SK-N-SH (cell line): ENCODE measurements at regions not wholly inside any gene's neighbourhood (a gene's known extent, or its start where the extent isn't known, plus 50 kb on each side); places are given as distances from the start of the nearest gene placed in this dataset.

Experiments used
- CTCF ChIA-PET: fragments of 300-600, 350-600 bp; formaldehyde crosslinking; extraction: SDS; loops from one replicate; lab custom pipeline; 2021; lab: Yijun Ruan, JAX
- POLR2A ChIA-PET: fragments of 350-600 bp; sonication (Branson Sonifier 250); formaldehyde crosslinking; extraction: SDS; loops from one replicate; lab custom pipeline; 2020; ENCODE audit warnings: antibody characterized with exemption, inconsistent platforms; lab: Yijun Ruan, JAX
- DNase-seq: peaks from one replicate; pipeline ENCODE4 v3.0.0; 2012
- H2AFZ ChIP-seq: fragments of 200-600 bp; sonication (generic); 2 replicates; pipeline ENCODE4 v1.8.1; 2016; ENCODE audit warnings: antibody characterized with exemption, mild to moderate bottlenecking, low read depth
- H3F3A ChIP-seq: fragments of 200-600 bp; sonication (generic); replicated peaks from 2 replicates; pipeline ENCODE3; 2016; ENCODE audit warnings: antibody characterized with exemption, mild to moderate bottlenecking; ENCODE audit not compliant: insufficient read depth
- H3K27ac ChIP-seq, 2 experiments: fragments of 200-500 bp in 1 of 2; fragments of 200-600 bp in 1 of 2; sonication (Bioruptor generic) in 1 of 2; sonication (generic), shearing (Covaris generic) in 1 of 2; 2 replicates each; pipeline versions ENCODE4 v1.5.1 to v1.6.1; 2014 to 2016; ENCODE audit warnings: low read depth in 2 of 2, inconsistent platforms in 1 of 2, low read length in 1 of 2, mild to moderate bottlenecking in 1 of 2, mixed read lengths in 1 of 2
- H3K27me3 ChIP-seq: fragments of 200-600 bp; sonication (generic), shearing (Covaris generic); 2 replicates; pipeline ENCODE4 v1.6.1; 2016; ENCODE audit warnings: mixed run types; ENCODE audit not compliant: insufficient read depth
- H3K36me3 ChIP-seq, 2 experiments: fragments of 200-500 bp in 1 of 2; fragments of 200-600 bp in 1 of 2; sonication (Bioruptor generic) in 1 of 2; sonication (generic) in 1 of 2; replicated peaks in 1 of 2; 2 replicates each; pipeline versions ENCODE3 to v1.5.1; 2014 to 2016; ENCODE audit warnings: low read length in 1 of 2, mild to moderate bottlenecking in 1 of 2; ENCODE audit not compliant: insufficient read depth in 2 of 2, control insufficient read depth in 1 of 2
- H3K4me1 ChIP-seq, 2 experiments: fragments of 200-500 bp in 1 of 2; fragments of 200-600 bp in 1 of 2; sonication (Bioruptor generic) in 1 of 2; sonication (generic), shearing (Covaris generic) in 1 of 2; 2 replicates each; pipeline versions ENCODE4 v1.5.1 to v1.6.1; 2014 to 2016; ENCODE audit warnings: low read depth in 1 of 2, low read length in 1 of 2, mixed run types in 1 of 2; ENCODE audit not compliant: insufficient read depth in 2 of 2, control insufficient read depth in 1 of 2
- H3K4me2 ChIP-seq: fragments of 200-600 bp; sonication (generic), shearing (Covaris generic); 2 replicates; pipeline ENCODE4 v1.6.1; 2017; ENCODE audit warnings: mixed run types
- H3K4me3 ChIP-seq, 2 experiments: fragments of 200-500 bp in 1 of 2; fragments of 200-600 bp in 1 of 2; sonication (Bioruptor generic) in 1 of 2; sonication (generic), shearing (Covaris generic) in 1 of 2; 2 replicates each; pipeline versions ENCODE4 v1.5.1 to v1.8.1; 2014 to 2016; ENCODE audit warnings: low read depth in 2 of 2, inconsistent platforms in 1 of 2, low read length in 1 of 2, mild to moderate bottlenecking in 1 of 2, mixed read lengths in 1 of 2, moderate library complexity in 1 of 2
- H3K79me2 ChIP-seq: fragments of 200-600 bp; sonication (generic); 2 replicates; pipeline ENCODE4 v1.8.1; 2017; ENCODE audit warnings: mild to moderate bottlenecking; ENCODE audit not compliant: insufficient read depth
- H3K9ac ChIP-seq: fragments of 200-600 bp; sonication (generic); 2 replicates; pipeline ENCODE4 v1.6.1; 2017; ENCODE audit warnings: mixed run types
- H3K9me2 ChIP-seq: fragments of 200-600 bp; sonication (generic); 2 replicates; pipeline ENCODE4 v1.6.1; 2017; ENCODE audit warnings: mixed run types
- H3K9me3 ChIP-seq: fragments of 200-600 bp; sonication (generic); 2 replicates; pipeline ENCODE4 v1.6.1; 2017; ENCODE audit warnings: mixed run types, mild to moderate bottlenecking, moderate library complexity
- H4K20me1 ChIP-seq: fragments of 200-600 bp; sonication (generic); 2 replicates; pipeline ENCODE4 v1.6.1; 2017; ENCODE audit warnings: mild to moderate bottlenecking, mixed run types; ENCODE audit not compliant: insufficient read depth
- CHD2 ChIP-seq: fragments of 150-350 bp; IDR thresholded peaks from 2 replicates; pipeline ENCODE4 v1.6.1; 2018; ENCODE audit warnings: low read length; ENCODE audit not compliant: partially characterized antibody
- ELF1 ChIP-seq: IDR thresholded peaks from 2 replicates; pipeline ENCODE4 v1.4.0; 2012
- EZH2phosphoT487 ChIP-seq: fragments of 200-600 bp; sonication (generic); IDR thresholded peaks from 2 replicates; pipeline ENCODE4 v1.6.1; 2017; ENCODE audit warnings: low read depth, mixed run types, mild to moderate bottlenecking, antibody characterized with exemption, moderate library complexity, borderline replicate concordance
- FOSL2 ChIP-seq: IDR thresholded peaks from 2 replicates; pipeline ENCODE4 v1.4.0; 2012; ENCODE audit warnings: low read depth, mild to moderate bottlenecking, moderate library complexity, borderline replicate concordance
- FOXJ3 ChIP-seq: sonication (generic); formaldehyde crosslinking; IDR thresholded peaks from 2 replicates; pipeline ENCODE4 v1.5.1; 2020; ENCODE audit warnings: mild to moderate bottlenecking, missing genetic modification reagents
- FOXM1 ChIP-seq: IDR thresholded peaks from 2 replicates; pipeline ENCODE4 v1.4.0; 2012; ENCODE audit warnings: low read depth, mild to moderate bottlenecking
- GABPA ChIP-seq: IDR thresholded peaks from 2 replicates; pipeline ENCODE4 v1.4.0; 2012; ENCODE audit warnings: low read depth, mild to moderate bottlenecking
- IRF3 ChIP-seq: fragments of 150-350 bp; IDR thresholded peaks from 2 replicates; pipeline ENCODE4 v1.6.1; 2016; ENCODE audit warnings: mild to moderate bottlenecking, low read depth, low read length
- MAX ChIP-seq: IDR thresholded peaks from 2 replicates; pipeline ENCODE4 v1.4.0; 2012; ENCODE audit warnings: low read depth
- MEF2A ChIP-seq: IDR thresholded peaks from 2 replicates; pipeline ENCODE4 v1.4.0; 2012; ENCODE audit warnings: low read depth, borderline replicate concordance
- RXRA ChIP-seq: IDR thresholded peaks from 2 replicates; pipeline ENCODE4 v1.4.0; 2012; ENCODE audit warnings: low read depth, mild to moderate bottlenecking, borderline replicate concordance
- SMC3 ChIP-seq: IDR thresholded peaks from 2 replicates; pipeline ENCODE4 v1.6.1; 2012; ENCODE audit warnings: low read depth, low read length, improper control_type of control experiment
- TAF1 ChIP-seq: IDR thresholded peaks from 2 replicates; pipeline ENCODE4 v1.6.1; 2012; ENCODE audit warnings: low read depth, mild to moderate bottlenecking, low read length, moderate library complexity, borderline replicate concordance
- TEAD4 ChIP-seq: IDR thresholded peaks from 2 replicates; pipeline ENCODE4 v1.4.0; 2012; ENCODE audit warnings: mild to moderate bottlenecking, borderline replicate concordance; ENCODE audit not compliant: insufficient read depth
- USF1 ChIP-seq: IDR thresholded peaks from 2 replicates; pipeline ENCODE4 v1.4.0; 2012; ENCODE audit warnings: low read depth, borderline replicate concordance
- YY1 ChIP-seq: IDR thresholded peaks from 2 replicates; pipeline ENCODE4 v1.4.0; 2012; ENCODE audit warnings: low read depth, mild to moderate bottlenecking
- ZBTB33 ChIP-seq: IDR thresholded peaks from 2 replicates; pipeline ENCODE4 v1.4.0; 2012; ENCODE audit warnings: low read depth, borderline replicate concordance

- TF ChIP-seq IRF3 (no peak), TEAD4 (no peak), YY1 (no peak), GABPA (no peak), FOXM1 (no peak), EZH2phosphoT487 (no peak), SMC3 (no peak), ZBTB33 (no peak), RXRA (peak; percentile 65; the same call in 1 of the 2 replicates), TAF1 (no peak), FOXJ3 (no peak), ELF1 (no peak), MAX (peak; percentile 54), USF1 (no peak), FOSL2 (peak; percentile 89), MEF2A (peak; percentile 80; the same call in 1 of the 2 replicates), CHD2 (no peak)
- TF ChIP-seq, all 33 proteins: peak for 11
These were observed 55.1 kb upstream of the MAP4K3 start (continued) for GRCh38 chr2:39492095-39492590.

- peak overlapping the region in 1 of 2 experiments; percentile 60; a peak in 2 of 4 replicates for H3K27ac ChIP-seq
- TF ChIP-seq FOXJ3 (no peak), GABPA (no peak)
- TF ChIP-seq, all 33 proteins: peak for 0
- peak overlapping the region; percentile 10; the same call in 1 of the 2 replicates for H3K4me2 ChIP-seq
- no peaks in the 10 kb centered on the region for H3K79me2 ChIP-seq
- no peaks in the 10 kb centered on the region for H4K20me1 ChIP-seq
- ChIA-PET CTCF (interaction anchor here (1.1 kb wide), 1 partner anchor 18 kb away, joined by 4 read pairs; no protein-coding TSS in a partner anchor), POLR2A (no interaction called here)
- no peak overlapping the region for H2AFZ ChIP-seq
- peaks cover 0 to 12% of the 10 kb centered on the region in 2 experiments; a peak in 2 of 4 replicates for H3K4me1 ChIP-seq
- no peaks in the 10 kb centered on the region for H3K9me3 ChIP-seq
- no peak for DNase-seq
- H3K9ac ChIP-seq, result no peak overlapping the region
- H3K36me3 ChIP-seq, result no peaks in the 10 kb centered on the region
- peaks cover 26% of the 10 kb centered on the region for H3F3A ChIP-seq
- no peaks in the 10 kb centered on the region for H3K9me2 ChIP-seq
- no peaks in the 10 kb centered on the region for H3K27me3 ChIP-seq
- H3K4me3 ChIP-seq, result no peak overlapping the region
These were observed 55.6 kb upstream of the MAP4K3 start for GRCh38 chr2:39492716-39493115.
